GM12874 (cell line): ENCODE measurements at regions not wholly inside any gene's neighbourhood (a gene's known extent, or its start where the extent isn't known, plus 50 kb on each side); places are given as distances from the start of the nearest gene placed in this dataset.

Experiments
- CTCF ChIP-seq: IDR thresholded peaks from 2 replicates; pipeline ENCODE4 v1.5.1; 2011; ENCODE audit warnings: low read depth, mild to moderate bottlenecking, control low read depth, low read length, moderate library complexity; ENCODE audit not compliant: insufficient read depth

- no peak for TF ChIP-seq CTCF
Observed at GRCh38 chr14:61640158-61641136, 54.9 kb upstream of the HIF1A start.

- no peak for TF ChIP-seq CTCF
Observed at GRCh38 chr14:61641914-61642613, 53.2 kb upstream of the HIF1A start.

- TF ChIP-seq CTCF: no peak
Observed at GRCh38 chr14:61642614-61642982, 52.7 kb upstream of the HIF1A start.

- TF ChIP-seq CTCF: no peak
Observed at GRCh38 chr14:61643555-61643954, 51.8 kb upstream of the HIF1A start.

- TF ChIP-seq CTCF: no peak
Observed at GRCh38 chr14:61644175-61644574, 51.1 kb upstream of the HIF1A start.

- TF ChIP-seq CTCF: no peak
Observed at GRCh38 chr14:61644834-61645233, 50.5 kb upstream of the HIF1A start.

GRCh38 chr14:61645247-61645646 lies 50.1 kb upstream of the HIF1A start:
- no peak for TF ChIP-seq CTCF
